ENCODE measurements at regions not wholly inside any gene's neighbourhood (a gene's known extent, or its start where the extent isn't known, plus 50 kb on each side); places are given as distances from the start of the nearest gene placed in this dataset.

GRCh38 chrX:8364369-8365141 is 100.1 kb upstream of the VCX3B start:
- ATAC-seq, result peak in 3 of 4 donors; percentile 42 to 61 (median 57)
- no peak for TF ChIP-seq POLR2A (IDR thresholded peaks at IDR 0.05)
- peak; percentile 11 to 52 (median 36) for TF ChIP-seq CTCF (IDR thresholded peaks at IDR 0.05)
- Histone ChIP-seq H3K9me3 (no peaks in the 10 kb centered on the region), H3K36me3 (no peaks in the 10 kb centered on the region), H3K27me3 (no peaks in the 10 kb centered on the region), H3K4me3 (no peak overlapping the region), H3K27ac (no peak overlapping the region), H3K4me1 (no peaks in the 10 kb centered on the region)
- intact Hi-C loops (cut with DNase I), result no loop called here
- DNase-seq, result no peak
- WGBS (ENCODE audit: insufficient coverage, low coverage, low lambda C conversion rate, missing lambda C conversion rate), result 32% methylated on average over 9 of the region's 13 CpGs

GRCh38 chrX:8366481-8366880 is 98.1 kb upstream of the VCX3B start:
- H3K27ac ChIP-seq, result no peak overlapping the region
- H3K27me3 ChIP-seq, result no peaks in the 10 kb centered on the region
- ATAC-seq (no peak), DNase-seq (no peak)
- H3K4me3 ChIP-seq, result no peak overlapping the region
- no peaks in the 10 kb centered on the region for H3K9me3 ChIP-seq
- WGBS (ENCODE audit: insufficient coverage, low coverage, low lambda C conversion rate, missing lambda C conversion rate), result 57% methylated on average over 2 of the region's 2 CpGs
- intact Hi-C loops (cut with DNase I), result no loop called here
- TF ChIP-seq POLR2A (IDR thresholded peaks at IDR 0.05), result no peak
- no peak for TF ChIP-seq CTCF (IDR thresholded peaks at IDR 0.05)
- H3K36me3 ChIP-seq, result no peaks in the 10 kb centered on the region
- H3K4me1 ChIP-seq, result no peaks in the 10 kb centered on the region

GRCh38 chrX:8374041-8374825 is 90.4 kb upstream of the VCX3B start:
- Histone ChIP-seq H3K36me3 (no peaks in the 10 kb centered on the region), H3K4me3 (no peak overlapping the region), H3K27me3 (no peaks in the 10 kb centered on the region), H3K27ac (no peak overlapping the region), H3K4me1 (no peaks in the 10 kb centered on the region), H3K9me3 (no peaks in the 10 kb centered on the region)
- ATAC-seq, result no peak
- TF ChIP-seq POLR2A (IDR thresholded peaks at IDR 0.05), result no peak
- no peak for TF ChIP-seq CTCF (IDR thresholded peaks at IDR 0.05)
- WGBS (ENCODE audit: insufficient coverage, low coverage, low lambda C conversion rate, missing lambda C conversion rate), result 80% methylated on average over 5 of the region's 7 CpGs
- DNase-seq, result no peak
- intact Hi-C loops (cut with DNase I), result no loop called here

- no peak for ATAC-seq
Observed at GRCh38 chrX:8377041-8377440, 87.6 kb upstream of the VCX3B start.

More at GRCh38 chrX:8377041-8377440, 87.6 kb upstream of the VCX3B start:
- TF ChIP-seq CTCF (IDR thresholded peaks at IDR 0.05), result no peak
- TF ChIP-seq POLR2A (IDR thresholded peaks at IDR 0.05), result no peak
- intact Hi-C loops (cut with DNase I), result no loop called here
- Histone ChIP-seq H3K36me3 (no peaks in the 10 kb centered on the region), H3K27ac (no peak overlapping the region), H3K9me3 (no peaks in the 10 kb centered on the region), H3K4me1 (no peaks in the 10 kb centered on the region), H3K4me3 (no peak overlapping the region), H3K27me3 (no peaks in the 10 kb centered on the region)
- no peak for DNase-seq
- WGBS (ENCODE audit: insufficient coverage, low coverage, low lambda C conversion rate, missing lambda C conversion rate), result 67% methylated on average over 1 of the region's 1 CpG
